AG09309 (cell line): ENCODE measurements at regions not wholly inside any gene's neighbourhood (a gene's known extent, or its start where the extent isn't known, plus 50 kb on each side); places are given as distances from the start of the nearest gene placed in this dataset.

Experiments used
- DNase-seq: peaks from one replicate; pipeline ENCODE4 v3.0.0-alpha.2; 2010; ENCODE audit warnings: low read depth
- H3K4me3 ChIP-seq: 2 replicates; pipeline ENCODE4 v1.5.1; 2011; ENCODE audit warnings: mild to moderate bottlenecking, low read depth, low read length, moderate library complexity; ENCODE audit not compliant: control insufficient read depth
- TF ChIP-seq, protein P1 (sequence below): IDR thresholded peaks from 2 replicates; pipeline ENCODE4 v1.5.1; 2011; ENCODE audit warnings: mild to moderate bottlenecking, low read depth, low read length, inconsistent platforms; ENCODE audit not compliant: insufficient read depth, control insufficient read depth; ENCODE audit errors: missing control alignments

DNA sequence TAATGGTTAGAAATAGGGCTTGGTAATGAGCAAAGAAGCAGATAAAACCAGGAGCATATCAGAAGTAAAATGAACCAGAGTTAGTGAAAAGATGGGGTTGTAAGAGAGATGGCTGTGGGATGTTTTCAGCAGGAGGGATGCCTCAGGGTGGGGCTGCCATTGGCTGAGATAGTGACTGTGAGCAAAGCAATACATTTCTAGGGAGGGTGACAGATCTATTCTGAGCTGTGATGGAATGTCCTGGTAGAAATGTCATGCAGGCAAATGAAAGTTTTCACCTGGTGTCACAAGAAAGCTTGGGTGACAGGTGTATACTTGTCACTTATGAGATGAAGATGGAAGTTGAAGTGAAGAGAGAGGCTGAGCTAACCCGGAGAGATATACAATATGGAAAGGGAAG, 435.9 kb downstream of the TNS3 start:
- TF ChIP-seq, protein P1, sequence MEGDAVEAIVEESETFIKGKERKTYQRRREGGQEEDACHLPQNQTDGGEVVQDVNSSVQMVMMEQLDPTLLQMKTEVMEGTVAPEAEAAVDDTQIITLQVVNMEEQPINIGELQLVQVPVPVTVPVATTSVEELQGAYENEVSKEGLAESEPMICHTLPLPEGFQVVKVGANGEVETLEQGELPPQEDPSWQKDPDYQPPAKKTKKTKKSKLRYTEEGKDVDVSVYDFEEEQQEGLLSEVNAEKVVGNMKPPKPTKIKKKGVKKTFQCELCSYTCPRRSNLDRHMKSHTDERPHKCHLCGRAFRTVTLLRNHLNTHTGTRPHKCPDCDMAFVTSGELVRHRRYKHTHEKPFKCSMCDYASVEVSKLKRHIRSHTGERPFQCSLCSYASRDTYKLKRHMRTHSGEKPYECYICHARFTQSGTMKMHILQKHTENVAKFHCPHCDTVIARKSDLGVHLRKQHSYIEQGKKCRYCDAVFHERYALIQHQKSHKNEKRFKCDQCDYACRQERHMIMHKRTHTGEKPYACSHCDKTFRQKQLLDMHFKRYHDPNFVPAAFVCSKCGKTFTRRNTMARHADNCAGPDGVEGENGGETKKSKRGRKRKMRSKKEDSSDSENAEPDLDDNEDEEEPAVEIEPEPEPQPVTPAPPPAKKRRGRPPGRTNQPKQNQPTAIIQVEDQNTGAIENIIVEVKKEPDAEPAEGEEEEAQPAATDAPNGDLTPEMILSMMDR, result no peak
- no peak overlapping the region for H3K4me3 ChIP-seq
- no peak for DNase-seq

DNA sequence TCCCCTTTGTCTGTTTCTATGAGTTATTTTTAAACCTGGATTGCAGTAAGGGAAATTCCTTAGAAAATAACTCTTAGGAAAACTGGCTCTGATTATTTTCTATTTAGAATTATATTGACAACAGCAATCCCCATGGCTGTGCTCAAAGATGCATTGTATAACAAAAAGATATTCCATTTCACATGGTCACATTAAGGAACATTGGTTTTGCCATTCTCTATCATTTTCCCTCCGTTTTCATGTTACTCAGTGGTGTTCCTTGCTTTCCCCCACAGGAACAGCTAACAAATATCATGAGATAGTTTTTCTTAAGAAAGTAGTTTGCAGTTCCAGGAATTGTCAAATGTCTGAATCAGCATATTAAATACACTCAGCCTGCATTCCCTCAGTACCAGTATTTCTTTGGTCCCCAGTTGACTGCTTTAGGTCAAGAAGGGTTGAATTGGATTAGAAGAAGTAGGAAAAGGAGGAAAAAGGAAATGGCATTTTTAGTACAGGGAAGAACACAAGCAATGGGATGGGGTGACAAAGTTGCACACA, 436.7 kb downstream of the TNS3 start:
- DNase-seq, result no peak
- TF ChIP-seq, protein P1, result no peak
- H3K4me3 ChIP-seq, result no peak overlapping the region

DNA sequence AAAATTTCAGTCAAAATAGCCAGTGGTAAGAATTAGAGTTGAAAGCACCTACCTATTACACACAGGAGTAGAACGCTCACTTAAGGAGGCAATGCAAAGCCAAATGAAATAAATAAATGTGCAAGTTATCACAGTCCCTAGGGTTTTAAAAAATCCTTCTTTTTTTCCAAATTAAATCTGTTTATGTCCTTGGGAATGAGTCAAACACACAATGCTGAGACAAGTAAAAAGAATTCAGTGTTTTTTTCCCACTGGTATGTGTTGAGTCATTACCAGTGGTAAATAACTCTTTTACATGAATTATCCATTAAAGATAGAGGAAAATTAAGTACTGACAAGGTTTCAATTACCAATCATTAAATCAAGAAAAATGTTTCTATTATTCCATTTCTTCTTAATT, 438.6 kb downstream of the TNS3 start:
- peak; percentile 52 for DNase-seq

GRCh38 chr7:47142867-47143175, 439.1 kb downstream of the TNS3 start:
- no peak for DNase-seq
- TF ChIP-seq, protein P1, result no peak
- no peak overlapping the region for H3K4me3 ChIP-seq

More for the DNA sequence above, 438.6 kb downstream of the TNS3 start:
- TF ChIP-seq, protein P1, result no peak
- no peak overlapping the region for H3K4me3 ChIP-seq

DNA sequence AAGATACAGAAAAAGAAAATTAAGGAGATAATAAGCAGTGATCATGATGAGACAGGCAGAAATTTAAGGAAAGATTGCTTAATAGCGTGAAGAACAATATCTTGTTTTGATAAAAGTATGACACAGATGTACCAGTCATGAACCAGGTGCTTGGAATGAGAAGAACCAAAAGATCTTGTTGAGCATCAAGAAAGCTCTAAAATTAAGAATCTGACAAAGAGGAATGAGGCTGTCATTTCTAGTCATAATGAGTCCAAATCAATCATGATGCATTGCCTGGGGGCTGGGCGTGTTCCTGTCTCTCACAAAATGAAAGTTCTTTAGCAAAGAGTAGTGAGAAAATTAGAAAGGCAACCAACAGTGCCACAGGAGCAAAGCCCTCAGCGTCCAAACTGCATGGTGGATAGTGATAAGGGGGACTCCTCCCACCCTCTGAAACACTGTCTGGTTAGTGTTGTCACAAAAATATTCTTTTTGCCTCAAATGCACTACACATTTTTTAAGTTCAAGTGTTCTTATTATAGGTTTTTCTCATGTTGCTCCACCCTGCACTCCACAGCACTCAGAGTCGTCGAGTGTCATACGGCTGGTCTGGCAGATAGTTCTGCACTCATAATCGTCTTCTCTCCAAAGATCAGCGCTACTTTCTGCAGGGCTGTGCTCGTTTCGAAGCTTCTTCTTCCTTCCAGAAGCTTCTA, 439.6 kb downstream of the TNS3 start:
- no peak overlapping the region for H3K4me3 ChIP-seq
- no peak for DNase-seq
- TF ChIP-seq, protein P1, result no peak

DNA sequence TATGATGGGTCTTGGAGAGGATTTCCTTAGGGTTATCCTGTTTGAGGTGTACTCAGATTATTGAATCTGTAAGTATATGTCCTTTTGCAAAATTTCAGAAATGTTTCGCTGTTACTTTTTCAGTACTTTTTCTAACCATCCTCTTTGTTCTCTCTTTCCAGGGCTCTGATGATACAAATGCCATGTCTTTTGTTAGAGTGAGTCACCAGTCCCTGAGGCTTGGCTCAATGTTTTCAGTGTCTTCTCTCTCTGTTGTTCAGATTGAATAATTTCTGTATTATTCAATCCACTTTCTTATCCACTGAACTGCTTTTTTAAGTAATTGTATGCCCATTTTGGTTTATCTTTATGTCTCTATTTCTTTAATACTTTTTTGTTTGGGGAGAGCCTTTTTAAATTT, 449.4 kb downstream of the TNS3 start:
- DNase-seq, result no peak
- no peak overlapping the region for H3K4me3 ChIP-seq
- TF ChIP-seq, protein P1, result no peak
